ENCODE measurements at regions not wholly inside any gene's neighbourhood (a gene's known extent, or its start where the extent isn't known, plus 50 kb on each side); places are given as distances from the start of the nearest gene placed in this dataset.
"Not testable (repeated sequence)": the region's sequence is repeated elsewhere in the genome, so short reads cannot be mapped to it uniquely, and the experiment has no call there.

DNA sequence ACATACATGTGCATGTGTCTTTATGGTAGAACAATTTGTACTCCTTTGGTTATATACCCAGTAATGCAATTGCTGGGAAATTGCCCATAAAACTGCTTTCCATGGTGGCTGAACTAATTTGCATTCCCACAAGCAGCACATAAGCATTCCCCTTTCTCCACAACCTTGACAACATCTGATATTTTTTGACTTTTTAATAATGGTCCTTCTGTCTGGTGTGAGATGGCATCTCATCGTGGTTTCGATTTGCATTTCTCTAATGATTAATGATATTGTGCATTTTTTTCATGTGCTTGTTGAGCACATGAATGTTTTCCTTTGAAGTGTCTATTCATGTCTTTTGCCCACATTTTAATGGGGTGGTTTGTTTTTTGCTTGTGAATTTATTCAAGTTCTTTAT, 166.0 kb downstream of the TMEM47 start:
- Histone ChIP-seq H3K4me3 (no peak overlapping the region), H3K4me1 (no peaks in the 10 kb centered on the region), H3K9me3 (no peaks in the 10 kb centered on the region), H3K27me3 (no peaks in the 10 kb centered on the region), H3K36me3 (no peaks in the 10 kb centered on the region), H3K27ac (no peak overlapping the region)
- TF ChIP-seq, protein P1, sequence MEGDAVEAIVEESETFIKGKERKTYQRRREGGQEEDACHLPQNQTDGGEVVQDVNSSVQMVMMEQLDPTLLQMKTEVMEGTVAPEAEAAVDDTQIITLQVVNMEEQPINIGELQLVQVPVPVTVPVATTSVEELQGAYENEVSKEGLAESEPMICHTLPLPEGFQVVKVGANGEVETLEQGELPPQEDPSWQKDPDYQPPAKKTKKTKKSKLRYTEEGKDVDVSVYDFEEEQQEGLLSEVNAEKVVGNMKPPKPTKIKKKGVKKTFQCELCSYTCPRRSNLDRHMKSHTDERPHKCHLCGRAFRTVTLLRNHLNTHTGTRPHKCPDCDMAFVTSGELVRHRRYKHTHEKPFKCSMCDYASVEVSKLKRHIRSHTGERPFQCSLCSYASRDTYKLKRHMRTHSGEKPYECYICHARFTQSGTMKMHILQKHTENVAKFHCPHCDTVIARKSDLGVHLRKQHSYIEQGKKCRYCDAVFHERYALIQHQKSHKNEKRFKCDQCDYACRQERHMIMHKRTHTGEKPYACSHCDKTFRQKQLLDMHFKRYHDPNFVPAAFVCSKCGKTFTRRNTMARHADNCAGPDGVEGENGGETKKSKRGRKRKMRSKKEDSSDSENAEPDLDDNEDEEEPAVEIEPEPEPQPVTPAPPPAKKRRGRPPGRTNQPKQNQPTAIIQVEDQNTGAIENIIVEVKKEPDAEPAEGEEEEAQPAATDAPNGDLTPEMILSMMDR (IDR thresholded peaks at IDR 0.05 in 4 of 5, conservative IDR thresholded peaks at IDR 0.05 in 1 of 5): no peak
- intact Hi-C loops (cut with DNase I; ENCODE audit: low total_unique reads) (no loop called here), in situ Hi-C loops (cut with MboI; ENCODE audit: low sequenced_read_pairs in 4 of 4) (no loop called here)
- DNase-seq (no peak), ATAC-seq (no peak)

DNA sequence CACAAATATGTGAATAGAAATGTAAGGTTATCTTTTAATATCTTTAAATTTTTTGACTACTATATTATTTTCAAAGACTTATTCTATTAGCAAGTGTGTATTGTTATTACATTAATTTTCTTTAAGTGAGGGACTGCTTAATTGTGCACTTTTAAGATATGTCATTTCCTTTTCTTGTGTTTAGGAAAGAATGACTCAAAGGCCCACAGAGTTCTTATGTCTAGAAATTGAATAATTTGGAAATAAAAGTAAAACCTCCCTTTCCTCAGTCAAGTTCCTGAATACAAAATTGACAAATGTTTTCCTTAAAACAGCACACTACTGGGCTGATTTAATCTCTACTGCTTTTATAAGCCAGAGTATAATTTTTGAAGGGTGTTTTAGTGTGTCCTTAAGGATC, 169.7 kb downstream of the TMEM47 start:
- in situ Hi-C loops (cut with MboI; ENCODE audit: low sequenced_read_pairs in 4 of 4) (no loop called here), intact Hi-C loops (cut with DNase I; ENCODE audit: low total_unique reads) (no loop called here)
- ATAC-seq (no peak), DNase-seq (no peak)
- no peak overlapping the region for H3K4me3 ChIP-seq
- H3K27ac ChIP-seq: no peak overlapping the region
- TF ChIP-seq, protein P1 (IDR thresholded peaks at IDR 0.05 in 4 of 5, conservative IDR thresholded peaks at IDR 0.05 in 1 of 5): no peak
- TF ChIP-seq POLR2A (IDR thresholded peaks at IDR 0.05): no peak
- H3K9me3 ChIP-seq: no peaks in the 10 kb centered on the region
- no peaks in the 10 kb centered on the region for H3K4me1 ChIP-seq
- H3K36me3 ChIP-seq: no peaks in the 10 kb centered on the region
- no peaks in the 10 kb centered on the region for H3K27me3 ChIP-seq

DNA sequence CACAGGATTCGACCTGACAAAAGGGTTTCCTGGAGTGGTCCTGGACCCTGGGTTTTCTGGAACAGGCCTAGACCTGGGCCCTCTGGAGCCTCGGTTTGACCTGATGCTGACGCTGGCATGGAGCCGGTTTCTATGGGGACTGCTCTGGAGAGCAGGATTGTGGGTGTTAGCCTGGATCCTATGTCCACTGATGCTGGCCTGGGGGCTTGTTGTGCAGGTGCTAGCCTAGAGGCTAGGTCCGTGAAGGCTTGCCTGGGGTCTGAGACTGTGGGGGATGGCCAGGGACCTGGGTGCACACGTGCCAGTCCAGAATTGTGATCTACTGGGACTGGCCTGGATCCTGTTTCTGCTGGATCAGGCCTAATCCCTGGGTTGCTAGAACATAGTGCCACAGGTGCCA, 173.1 kb downstream of the TMEM47 start:
- Histone ChIP-seq H3K4me3 (no peak overlapping the region), H3K27me3 (no peaks in the 10 kb centered on the region), H3K4me1 (no peaks in the 10 kb centered on the region), H3K27ac (no peak overlapping the region), H3K36me3 (no peaks in the 10 kb centered on the region), H3K9me3 (no peaks in the 10 kb centered on the region)
- intact Hi-C loops (cut with DNase I; ENCODE audit: low total_unique reads): no loop called here
- TF ChIP-seq, protein P1 (IDR thresholded peaks at IDR 0.05 in 4 of 5, conservative IDR thresholded peaks at IDR 0.05 in 1 of 5): no peak
- no peak for TF ChIP-seq POLR2A (IDR thresholded peaks at IDR 0.05)
- ATAC-seq (no peak), DNase-seq (no peak)
- in situ Hi-C loops (cut with MboI; ENCODE audit: low sequenced_read_pairs in 4 of 4): no loop called here

DNA sequence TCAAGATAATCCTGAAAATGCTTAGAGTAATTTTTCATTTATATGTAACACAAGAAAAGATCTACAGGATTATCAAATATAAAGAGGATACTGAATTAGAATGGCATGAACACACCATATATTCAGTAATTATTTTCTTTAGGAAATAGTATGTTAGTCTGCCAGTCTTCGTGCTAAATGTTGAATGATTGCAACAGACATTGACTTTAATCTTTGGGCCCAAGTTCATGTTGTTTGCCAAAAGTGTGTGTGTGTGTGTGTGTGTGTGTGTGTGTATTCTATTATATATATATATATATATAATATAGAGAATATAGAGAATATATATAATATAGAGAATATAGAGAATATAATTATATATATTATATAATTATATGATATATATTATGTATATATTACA, 186.6 kb downstream of the TMEM47 start:
- Histone ChIP-seq H3K9me3 (no peaks in the 10 kb centered on the region), H3K4me3 (no peak overlapping the region), H3K36me3 (no peaks in the 10 kb centered on the region), H3K4me1 (no peaks in the 10 kb centered on the region), H3K27me3 (no peaks in the 10 kb centered on the region), H3K27ac (no peak overlapping the region)
- no peak for ATAC-seq
- TF ChIP-seq POLR2A (IDR thresholded peaks at IDR 0.05): no peak
- TF ChIP-seq, protein P1 (IDR thresholded peaks at IDR 0.05 in 4 of 5, conservative IDR thresholded peaks at IDR 0.05 in 1 of 5): no peak
- no peak for DNase-seq
- intact Hi-C loops (cut with DNase I; ENCODE audit: low total_unique reads): no loop called here
- in situ Hi-C loops (cut with MboI; ENCODE audit: low sequenced_read_pairs in 4 of 4): no loop called here

DNA sequence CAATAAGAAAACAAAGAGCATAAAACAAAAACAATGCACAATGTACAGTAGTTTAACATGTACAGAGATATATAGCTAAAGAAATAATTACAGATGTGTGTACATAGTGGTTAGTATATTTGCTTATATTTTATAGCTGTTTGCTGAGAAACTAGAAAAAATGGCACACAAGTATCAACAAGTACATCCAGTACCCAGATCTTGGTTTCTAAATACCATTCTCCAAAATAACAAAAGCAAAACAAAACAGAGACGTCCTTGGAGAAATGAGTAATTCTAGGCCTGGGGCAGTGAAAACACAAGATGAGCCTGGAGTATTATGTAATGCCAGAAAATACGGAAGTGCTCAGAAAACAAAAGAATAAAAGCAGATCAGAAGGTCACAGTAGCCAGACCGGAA, 189.6 kb downstream of the TMEM47 start:
- no peak for ATAC-seq

DNA sequence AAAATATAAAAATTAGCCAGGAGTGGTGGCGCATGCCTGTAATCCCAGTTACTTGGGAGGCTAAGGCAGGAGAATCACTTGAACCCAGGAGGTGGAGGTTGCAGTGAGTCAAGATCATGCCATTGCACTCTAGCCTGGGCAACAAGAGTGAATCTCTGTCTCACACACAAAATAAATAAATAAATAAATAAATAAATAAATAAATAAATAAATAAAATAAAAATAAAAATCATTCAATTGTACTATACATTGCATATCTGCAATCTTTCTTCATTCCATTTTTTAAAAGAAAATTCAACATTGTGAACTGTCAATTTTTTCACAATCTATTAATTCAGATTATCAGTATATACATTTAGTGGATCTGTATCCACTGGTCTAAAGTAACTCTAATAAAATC, 193.9 kb downstream of the TMEM47 start:
- H3K4me1 ChIP-seq; H3K27ac ChIP-seq; DNase-seq; intact Hi-C loops (cut with DNase I; ENCODE audit: low total_unique reads); in situ Hi-C loops (cut with MboI; ENCODE audit: low sequenced_read_pairs in 4 of 4); H3K4me3 ChIP-seq; H3K27me3 ChIP-seq; H3K9me3 ChIP-seq; H3K36me3 ChIP-seq; ATAC-seq: not testable (repeated sequence)

More for the DNA sequence above, 189.6 kb downstream of the TMEM47 start:
- no peaks in the 10 kb centered on the region for H3K27me3 ChIP-seq
- H3K36me3 ChIP-seq: no peaks in the 10 kb centered on the region
- no peak overlapping the region for H3K27ac ChIP-seq
- TF ChIP-seq, protein P1 (IDR thresholded peaks at IDR 0.05 in 4 of 5, conservative IDR thresholded peaks at IDR 0.05 in 1 of 5): no peak
- TF ChIP-seq POLR2A (IDR thresholded peaks at IDR 0.05): no peak
- H3K4me3 ChIP-seq: no peak overlapping the region
- no peaks in the 10 kb centered on the region for H3K4me1 ChIP-seq
- H3K9me3 ChIP-seq: no peaks in the 10 kb centered on the region
- in situ Hi-C loops (cut with MboI; ENCODE audit: low sequenced_read_pairs in 4 of 4) (no loop called here), intact Hi-C loops (cut with DNase I; ENCODE audit: low total_unique reads) (no loop called here)
- DNase-seq: no peak

DNA sequence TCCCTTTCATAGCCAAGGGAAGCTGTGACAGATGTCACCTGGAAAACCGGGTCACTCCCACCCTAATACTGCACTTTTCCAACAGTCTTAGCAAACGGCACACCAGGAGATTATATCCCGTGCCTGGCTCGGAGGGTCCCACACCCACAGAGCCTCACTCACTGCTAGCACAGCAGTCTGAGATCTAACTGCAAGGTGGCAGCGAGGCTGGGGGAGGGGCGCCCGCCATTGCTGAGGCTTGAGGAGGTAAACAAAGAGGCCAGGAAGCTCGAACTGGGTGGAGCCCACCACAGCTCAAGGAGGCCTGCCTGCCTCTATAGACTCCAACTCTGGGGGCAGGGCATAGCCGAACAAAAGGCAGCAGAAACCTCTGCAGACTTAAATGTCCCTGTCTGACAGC, 199.2 kb downstream of the TMEM47 start:
- H3K27ac ChIP-seq; H3K36me3 ChIP-seq; ATAC-seq; H3K4me3 ChIP-seq; in situ Hi-C loops (cut with MboI; ENCODE audit: low sequenced_read_pairs in 4 of 4); intact Hi-C loops (cut with DNase I; ENCODE audit: low total_unique reads); H3K9me3 ChIP-seq; DNase-seq; H3K4me1 ChIP-seq; H3K27me3 ChIP-seq: not testable (repeated sequence)

Data from gastrocnemius medialis (tissue), 4 donors.